ENCODE measurements at regions not wholly inside any gene's neighbourhood (a gene's known extent, or its start where the extent isn't known, plus 50 kb on each side); places are given as distances from the start of the nearest gene placed in this dataset.

- DNase-seq, result no peak
Observed at GRCh38 chr17:31702041-31702440, 157.0 kb downstream of the COPRS start.

GRCh38 chr17:31700973-31701372, 158.1 kb downstream of the COPRS start:
- DNase-seq, result no peak

- no peak for DNase-seq
Observed at GRCh38 chr17:31699886-31700285, 159.2 kb downstream of the COPRS start.

GRCh38 chr17:31699281-31699680, 159.8 kb downstream of the COPRS start:
- DNase-seq, result no peak

GRCh38 chr17:31698751-31699150, 160.3 kb downstream of the COPRS start:
- DNase-seq, result no peak

GRCh38 chr17:31697838-31698237, 161.2 kb downstream of the COPRS start:
- no peak for DNase-seq

- DNase-seq, result no peak
Observed at GRCh38 chr17:31696703-31697325, 162.2 kb downstream of the COPRS start.

GRCh38 chr17:31696184-31696602, 162.9 kb downstream of the COPRS start:
- no peak for DNase-seq

GRCh38 chr17:31695456-31696090, 163.5 kb downstream of the COPRS start:
- DNase-seq, result no peak

GRCh38 chr17:31693433-31694220, 165.4 kb downstream of the COPRS start:
- no peak for DNase-seq

- DNase-seq, result no peak
Observed at GRCh38 chr17:31692632-31693031, 166.4 kb downstream of the COPRS start.

- no peak for DNase-seq
Observed at GRCh38 chr17:31692027-31692426, 167.0 kb downstream of the COPRS start.

GRCh38 chr17:31691251-31691905, 167.7 kb downstream of the COPRS start:
- no peak for DNase-seq

GRCh38 chr17:31690151-31690551, 168.9 kb downstream of the COPRS start:
- DNase-seq, result no peak

GRCh38 chr17:31688701-31689100, 170.3 kb downstream of the COPRS start:
- DNase-seq, result no peak

GRCh38 chr17:31687505-31688126, 171.4 kb downstream of the COPRS start:
- no peak for DNase-seq

GRCh38 chr17:31686495-31686894, 172.5 kb downstream of the COPRS start:
- DNase-seq, result no peak

- DNase-seq, result no peak
Observed at GRCh38 chr17:31684901-31685300, 174.1 kb downstream of the COPRS start.

GRCh38 chr17:31680126-31680525, 178.9 kb downstream of the COPRS start:
- no peak for DNase-seq

GRCh38 chr17:31679667-31680066, 179.4 kb downstream of the COPRS start:
- no peak for DNase-seq

GRCh38 chr17:31678431-31678830, 180.6 kb downstream of the COPRS start:
- no peak for DNase-seq

- DNase-seq, result no peak
Observed at GRCh38 chr17:31677681-31678080, 181.4 kb downstream of the COPRS start.

GRCh38 chr17:31677036-31677435, 182.0 kb downstream of the COPRS start:
- no peak for DNase-seq
